HG02973 (cell line): ENCODE measurements at regions not wholly inside any gene's neighbourhood (a gene's known extent, or its start where the extent isn't known, plus 50 kb on each side); places are given as distances from the start of the nearest gene placed in this dataset.
A peak's percentile ranks its signal among the peaks of the same experiment; 100 is the strongest.

Experiments
- ATAC-seq: cut with Tn5 transposase; IDR thresholded peaks from one replicate; pipeline ENCODE4 v1.9.1; 2021; ENCODE audit warnings: moderate library complexity; ENCODE audit not compliant: unreplicated experiment

GRCh38 chr5:51449026-51449425 lies 65.8 kb downstream of the ISL1 start:
- ATAC-seq, result no peak

GRCh38 chr5:51452562-51452961 lies 69.3 kb downstream of the ISL1 start:
- ATAC-seq, result no peak

- ATAC-seq, result no peak
Observed at GRCh38 chr5:51465165-51465564, 81.9 kb downstream of the ISL1 start.

DNA sequence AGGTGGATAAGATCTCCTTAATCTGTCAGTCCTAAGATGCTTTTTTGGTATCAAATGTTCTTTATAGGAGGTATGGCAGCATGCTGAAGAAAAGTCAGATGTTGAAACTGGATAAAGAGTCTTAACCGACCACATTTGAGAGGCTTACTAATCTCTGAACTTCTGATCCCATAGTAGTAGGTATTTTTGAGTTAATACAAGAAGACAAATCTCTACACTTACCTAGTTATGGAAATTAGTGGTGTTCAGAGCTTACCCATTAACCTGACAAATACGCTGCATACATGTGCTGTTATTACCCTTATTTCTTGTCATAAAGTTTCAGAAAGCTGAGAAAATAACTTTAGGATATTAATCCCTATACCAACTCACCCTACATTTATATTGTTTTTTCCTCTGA lies 83.0 kb downstream of the ISL1 start:
- ATAC-seq, result no peak

- no peak for ATAC-seq
Observed at GRCh38 chr5:51468196-51468595, 84.9 kb downstream of the ISL1 start.

DNA sequence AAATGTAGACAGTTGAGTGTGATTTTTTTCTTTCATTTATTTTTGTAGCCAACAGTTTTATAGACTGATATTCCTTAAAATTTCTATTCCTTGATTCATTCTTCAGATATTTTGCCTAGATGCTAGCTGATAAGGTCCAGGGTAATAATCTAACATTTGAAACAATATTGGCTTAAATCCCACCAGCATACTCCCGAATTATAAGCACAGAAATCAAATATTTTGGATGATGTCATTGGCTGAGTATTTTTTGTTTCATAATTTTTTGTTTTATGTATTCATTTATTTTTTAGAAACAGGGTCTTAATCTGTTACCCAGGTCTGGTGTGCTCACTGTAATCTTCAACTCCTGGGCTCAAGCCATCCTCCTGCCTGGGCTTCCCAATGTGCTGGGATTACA lies 88.4 kb downstream of the ISL1 start:
- no peak for ATAC-seq

DNA sequence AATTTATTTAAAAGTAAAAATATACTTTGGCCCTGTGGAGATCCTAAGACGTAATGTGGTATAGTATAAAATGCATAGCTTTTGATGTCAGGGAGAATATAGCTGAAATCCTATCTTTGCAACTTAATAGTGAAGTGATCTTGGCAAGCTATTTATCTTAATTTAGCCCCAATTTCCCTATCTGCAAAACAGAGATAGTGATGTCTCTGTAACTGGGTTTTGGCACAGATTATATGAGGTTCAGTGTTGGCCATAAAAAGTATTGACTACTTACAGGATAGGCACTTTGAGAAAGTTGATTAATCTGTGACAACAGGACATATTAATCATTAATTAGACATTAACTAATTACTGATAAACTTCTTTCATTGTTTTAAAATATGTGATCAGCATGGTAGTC lies 89.2 kb downstream of the ISL1 start:
- ATAC-seq, result no peak

DNA sequence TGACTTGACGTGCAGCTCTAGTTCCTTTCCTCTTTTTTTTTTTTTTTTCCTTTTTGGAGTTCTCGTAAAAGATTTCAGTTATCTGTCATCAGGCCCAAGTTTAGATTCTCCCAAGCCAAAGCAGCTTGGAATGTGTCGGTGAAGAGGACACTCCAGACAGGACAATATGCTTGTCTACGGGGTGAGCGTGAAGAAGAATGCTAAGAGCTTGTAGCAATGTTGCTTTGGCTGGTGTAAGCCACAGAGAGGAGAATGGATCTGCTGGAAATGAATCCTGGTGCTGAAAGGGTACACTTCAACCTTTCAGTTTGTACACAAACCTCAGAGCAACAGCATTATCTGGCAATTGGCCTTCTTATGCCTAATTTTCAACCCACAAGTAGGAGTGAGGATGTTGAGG lies 92.4 kb downstream of the ISL1 start:
- ATAC-seq, result no peak

GRCh38 chr5:51476431-51476830 lies 93.2 kb downstream of the ISL1 start:
- no peak for ATAC-seq

DNA sequence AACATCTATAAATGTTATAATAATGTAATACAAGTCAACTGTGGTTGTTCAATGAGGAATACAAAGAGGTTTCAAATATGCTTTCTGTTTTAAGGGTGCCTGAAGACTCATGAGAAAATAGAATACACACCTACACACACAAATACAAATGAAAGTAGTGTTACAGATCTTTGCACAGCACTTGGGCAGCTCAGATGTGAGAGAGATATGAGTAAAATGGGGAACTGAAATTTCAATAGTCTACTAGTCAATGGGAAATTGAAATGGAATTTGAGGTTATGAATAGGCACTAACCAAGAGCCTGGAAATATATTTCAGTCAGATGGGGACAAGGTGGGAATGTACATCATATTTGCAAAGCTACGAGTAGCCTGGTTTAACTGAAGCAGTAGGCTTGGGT lies 96.6 kb downstream of the ISL1 start:
- peak; percentile 93 for ATAC-seq

DNA sequence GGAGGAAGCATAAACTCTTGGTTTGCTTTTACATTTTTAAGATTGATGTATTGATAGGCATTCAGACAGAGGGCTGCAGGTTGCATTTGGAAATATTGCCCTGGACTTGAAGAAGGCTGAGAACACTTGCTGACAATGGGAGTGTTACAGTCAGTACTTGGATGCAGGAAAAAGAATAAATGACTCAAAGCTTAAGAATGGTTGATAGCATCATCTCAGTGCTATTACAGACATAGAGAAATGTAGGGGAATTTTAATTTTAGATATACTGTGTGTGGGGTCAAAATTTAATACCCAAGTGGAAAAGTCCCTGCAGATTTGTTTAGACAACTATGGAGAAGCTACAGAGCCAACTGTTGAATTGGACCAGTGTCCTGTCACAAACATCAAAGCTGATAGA lies 101.1 kb downstream of the ISL1 start:
- no peak for ATAC-seq

DNA sequence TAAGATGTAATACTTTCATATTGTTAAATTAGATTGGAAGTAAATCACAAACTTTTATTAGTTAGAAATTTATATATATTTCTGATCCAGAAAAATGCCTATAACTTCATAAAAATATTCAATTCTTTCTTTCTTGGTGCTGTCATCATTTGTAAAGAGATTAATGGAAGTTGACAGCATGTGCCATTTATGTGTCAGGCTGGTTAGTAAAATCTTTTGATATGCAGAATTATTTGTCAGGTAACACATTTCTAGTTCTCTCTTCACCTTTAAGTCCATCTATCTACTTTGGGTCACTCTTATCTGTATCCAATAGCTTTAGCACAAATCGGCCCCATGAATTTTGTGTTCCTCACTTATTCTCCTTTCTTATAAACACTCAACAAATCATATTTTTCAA lies 102.9 kb downstream of the ISL1 start:
- no peak for ATAC-seq

DNA sequence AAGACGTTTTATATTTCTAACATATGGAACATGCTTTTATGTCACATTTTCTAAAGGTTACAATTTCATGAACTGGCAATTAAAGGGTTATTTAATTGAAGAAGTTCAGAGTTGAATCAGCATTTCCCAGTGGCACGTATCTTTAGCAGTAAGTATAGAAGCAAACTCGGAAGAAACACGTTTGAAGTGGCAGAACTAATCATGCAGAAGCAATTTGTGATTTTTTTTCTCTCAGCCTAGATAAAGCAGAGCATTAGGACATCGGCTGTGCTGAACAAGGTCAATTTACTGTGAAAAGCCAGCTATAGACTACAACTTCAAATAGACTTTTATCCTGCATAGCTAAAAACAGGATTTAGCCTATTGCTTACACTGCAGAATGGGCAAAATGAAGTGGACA lies 104.7 kb downstream of the ISL1 start:
- ATAC-seq, result no peak

DNA sequence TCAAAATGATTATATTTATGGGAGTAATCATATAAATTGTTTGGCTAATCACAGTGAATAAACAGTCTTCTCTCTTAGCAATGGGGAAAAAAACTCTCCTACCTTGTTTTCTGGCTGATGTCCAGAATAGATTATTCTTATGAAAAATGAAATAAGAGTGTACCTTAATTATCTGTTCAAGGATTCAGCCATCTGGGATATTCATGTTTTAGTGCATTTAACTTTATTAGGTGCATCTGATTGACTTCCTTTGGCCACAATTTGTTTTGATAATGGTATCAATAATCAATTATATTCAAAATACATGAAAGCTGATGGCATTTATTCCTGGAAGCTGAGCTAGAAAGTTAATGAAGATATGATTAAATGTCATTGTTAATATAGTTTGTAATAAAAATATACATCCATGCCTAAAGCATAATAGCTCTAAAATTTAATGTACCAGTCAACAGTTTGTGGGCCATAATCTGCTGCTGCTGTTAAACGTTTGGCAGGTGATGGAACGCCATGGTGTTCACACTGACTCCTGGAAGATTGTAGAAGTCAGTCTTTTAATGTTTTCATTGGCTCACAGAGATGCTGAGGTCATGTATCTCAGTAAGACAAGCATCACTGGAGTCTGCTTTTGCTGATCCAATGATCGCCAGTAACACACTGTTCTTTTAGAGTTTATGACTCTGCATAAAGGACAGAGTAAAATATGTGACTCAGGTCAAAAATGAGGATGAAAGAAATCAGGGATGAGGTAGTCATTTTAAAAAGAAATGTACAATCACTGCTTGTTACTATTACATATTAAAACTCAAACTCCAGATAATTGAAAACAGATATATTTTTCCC lies 105.8 kb downstream of the ISL1 start:
- ATAC-seq, result no peak

DNA sequence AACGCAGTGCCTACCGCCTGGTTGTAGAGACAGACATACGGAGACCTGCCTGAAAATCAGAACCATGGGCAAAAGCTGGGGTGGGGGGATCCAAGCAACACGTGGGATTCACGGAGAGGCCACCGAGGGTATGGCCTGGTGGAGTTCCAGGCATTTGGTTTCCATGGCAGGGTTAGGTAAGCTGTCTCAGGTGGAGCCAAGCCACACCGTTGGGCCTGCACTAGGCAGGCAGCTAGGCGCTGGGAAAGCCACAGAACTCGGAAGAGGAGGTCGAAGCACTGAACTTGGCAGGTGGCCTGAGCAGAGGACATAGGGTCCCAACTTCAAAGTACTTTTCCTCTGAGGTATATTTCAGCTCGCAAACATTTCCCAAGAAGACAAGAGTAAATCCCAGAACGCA lies 111.6 kb downstream of the ISL1 start:
- no peak for ATAC-seq

DNA sequence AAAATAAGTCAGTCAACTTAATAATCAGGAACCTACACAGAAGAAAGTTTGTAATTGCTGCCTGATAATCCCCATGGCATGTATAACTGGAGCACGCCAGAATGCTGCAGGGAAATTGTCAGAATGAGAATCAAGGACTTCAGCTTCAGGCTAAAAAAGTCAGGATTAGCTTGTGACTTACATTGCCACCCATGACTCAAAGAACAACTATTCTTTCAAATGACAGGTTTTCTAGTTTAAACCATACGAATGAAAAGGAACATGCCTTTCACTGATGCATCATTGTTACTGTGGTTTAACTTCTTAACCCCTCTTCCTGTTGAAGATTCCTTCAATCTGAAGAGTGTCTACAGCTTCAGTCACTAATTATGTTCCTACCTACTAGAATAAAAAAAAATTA lies 112.4 kb downstream of the ISL1 start:
- no peak for ATAC-seq

- ATAC-seq, result no peak
Observed at GRCh38 chr5:51517838-51518237, 134.6 kb downstream of the ISL1 start.

DNA sequence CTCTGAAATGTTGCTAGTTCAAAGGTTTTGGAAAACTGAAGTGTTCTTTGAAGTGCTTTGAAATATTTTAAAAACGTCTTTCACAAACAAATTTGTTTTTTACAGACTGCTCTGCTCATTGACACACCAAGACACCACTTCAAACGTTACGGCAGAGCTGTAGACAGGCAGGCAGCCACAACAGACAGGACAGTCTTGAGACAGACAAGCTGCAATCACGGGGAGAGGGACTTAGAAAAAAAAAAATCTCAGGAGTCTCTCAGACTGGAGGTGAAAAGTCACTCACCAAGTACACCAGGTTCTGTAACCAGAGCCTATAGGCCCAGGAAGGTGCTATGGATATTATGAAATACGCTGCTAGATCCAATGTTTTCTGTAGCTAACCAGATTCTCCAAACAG lies 135.4 kb downstream of the ISL1 start:
- no peak for ATAC-seq

DNA sequence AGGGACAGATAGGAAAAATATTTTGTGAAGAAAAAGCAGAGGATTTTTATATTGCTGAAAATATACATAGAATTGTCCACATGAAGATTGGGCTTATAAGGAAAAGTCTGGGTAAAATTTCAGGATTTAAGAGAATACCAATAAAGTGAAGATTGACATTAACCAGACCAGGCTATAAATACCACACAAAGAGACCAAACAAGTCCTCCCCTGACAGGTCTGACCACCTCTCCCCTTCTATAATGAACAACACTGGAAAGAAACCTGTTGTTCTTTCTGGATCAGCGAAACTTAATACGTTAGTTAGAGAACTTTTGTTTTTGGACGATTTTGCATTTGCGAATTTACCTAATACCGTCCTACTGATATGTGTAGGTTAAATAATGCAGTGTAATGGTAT lies 138.3 kb downstream of the ISL1 start:
- no peak for ATAC-seq

DNA sequence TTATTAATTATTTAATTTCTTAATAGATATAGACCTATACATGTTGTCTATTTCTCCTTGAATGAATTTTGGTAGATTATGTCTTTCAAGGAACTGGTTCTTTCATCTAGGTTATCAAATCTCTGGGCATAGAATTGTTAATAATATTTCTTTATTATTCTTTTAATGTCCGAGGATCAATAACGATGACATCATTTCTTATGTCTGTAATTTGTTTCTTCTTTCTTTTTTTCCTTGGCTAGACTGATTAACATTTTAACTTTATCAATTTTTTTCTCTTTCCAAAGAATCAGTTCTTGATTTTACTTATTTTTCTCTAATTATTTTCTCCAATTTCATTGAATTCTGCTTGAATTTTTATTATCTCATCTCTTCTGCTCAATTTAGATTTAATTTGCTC lies 156.0 kb downstream of the ISL1 start:
- no peak for ATAC-seq

GRCh38 chr5:51544031-51544785 lies 161.0 kb downstream of the ISL1 start:
- no peak for ATAC-seq

GRCh38 chr5:51556833-51557232 lies 173.6 kb downstream of the ISL1 start:
- ATAC-seq, result no peak
